Small intestine (tissue), 7 donors: ENCODE measurements at regions not wholly inside any gene's neighbourhood (a gene's known extent, or its start where the extent isn't known, plus 50 kb on each side); places are given as distances from the start of the nearest gene placed in this dataset.
A peak's percentile ranks its signal among the peaks of the same experiment; 100 is the strongest.

ENCODE experiments used
- DNase-seq, 2 donors: peaks; one replicate each; pipeline versions ENCODE4 v3.0.0 to v3.0.0-alpha.2; 2013
- FAIRE-seq: peaks from 2 replicates; lab custom pipeline; 2012; peaks lifted over from hg19 to GRCh38; lab: Jason Lieb, UNC
- H3K27ac ChIP-seq, 3 donors: one replicate each; pipeline ENCODE4 v1.5.1; 2013; ENCODE audit warnings: low read length in 2 of 3, mild to moderate bottlenecking in 2 of 3, control low read depth in 1 of 3, inconsistent platforms in 1 of 3, low read depth in 1 of 3, moderate library complexity in 1 of 3
- H3K27me3 ChIP-seq, 3 donors: one replicate each; pipeline ENCODE4 v1.6.1; 2013; ENCODE audit warnings: low read length in 3 of 3, inconsistent platforms in 1 of 3; ENCODE audit not compliant: control insufficient read depth in 3 of 3, insufficient read depth in 3 of 3
- H3K36me3 ChIP-seq, 3 donors: one replicate each; pipeline ENCODE4 v1.6.1; 2013; ENCODE audit warnings: low read length in 3 of 3, inconsistent platforms in 1 of 3, low read depth in 1 of 3, mild to moderate bottlenecking in 1 of 3, moderate library complexity in 1 of 3; ENCODE audit not compliant: control insufficient read depth in 3 of 3, insufficient read depth in 2 of 3
- H3K4me1 ChIP-seq, 3 donors: one replicate each; pipeline ENCODE4 v1.6.1; 2013; ENCODE audit warnings: low read length in 2 of 3, inconsistent platforms in 1 of 3, low read depth in 1 of 3, mild to moderate bottlenecking in 1 of 3, moderate library complexity in 1 of 3; ENCODE audit not compliant: control insufficient read depth in 3 of 3, insufficient read depth in 2 of 3
- H3K4me3 ChIP-seq, 3 donors: one replicate each; pipeline ENCODE4 v1.5.1; 2013; ENCODE audit warnings: low read length in 3 of 3, control low read depth in 1 of 3, inconsistent platforms in 1 of 3, low read depth in 1 of 3, mild to moderate bottlenecking in 1 of 3, moderate library complexity in 1 of 3
- H3K9me3 ChIP-seq, 2 donors: one replicate each; pipeline ENCODE4 v1.6.1; 2013; ENCODE audit warnings: low read depth in 1 of 2, low read length in 1 of 2; ENCODE audit not compliant: control insufficient read depth in 2 of 2, insufficient read depth in 1 of 2
- WGBS, 3 donors: extraction: QIAGEN DNeasy Blood & Tissue Kit; methylation state at CpG; one replicate each; pipeline ENCODE4 v1.1.7; 2013; 5-methylcytosine and 5-hydroxymethylcytosine counted together
- donor health status: healthy with polysubstance abuse.
- donor health status: control.
- donor health status: control.
- donor health status: Bipolar disorder and iron deficiency.
- donor health status: healthy.

DNA sequence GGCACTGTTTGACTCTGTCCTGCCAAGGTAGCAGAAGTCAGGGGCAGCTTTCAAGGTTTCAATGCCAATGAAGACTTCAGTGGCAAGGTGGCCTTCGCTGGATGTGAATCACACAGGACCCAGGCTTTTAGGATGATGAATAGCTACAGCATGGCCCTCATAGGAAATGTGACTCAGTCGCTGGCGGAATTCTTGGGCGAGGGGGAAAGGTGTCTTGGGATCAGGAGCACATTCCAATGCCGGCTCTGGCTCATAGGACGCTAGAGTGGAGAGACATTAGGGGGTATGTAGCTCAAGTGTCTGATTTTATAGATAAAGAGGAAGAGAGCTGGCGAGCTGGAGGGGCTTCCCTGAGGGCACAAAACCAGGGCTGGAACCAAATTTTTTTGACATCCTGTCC lies 68.6 kb downstream of the SMIM21 start:
- 70 to 89% (median 85%) methylated on average over 7 of the region's 7 CpGs for WGBS, 3 donors
- Histone ChIP-seq H3K4me3 (no peak overlapping the region), H3K27ac (no peak overlapping the region), H3K9me3 (peaks cover 0 to 5% of the 10 kb centered on the region in 2 donors), H3K27me3 (peaks cover 0 to 8% (median 0%) of the 10 kb centered on the region in 3 donors), H3K4me1 (peaks cover 0 to under 1% (median 0%) of the 10 kb centered on the region in 3 donors), H3K36me3 (no peaks in the 10 kb centered on the region)
- DNase-seq (no peak), FAIRE-seq (no peak)

DNA sequence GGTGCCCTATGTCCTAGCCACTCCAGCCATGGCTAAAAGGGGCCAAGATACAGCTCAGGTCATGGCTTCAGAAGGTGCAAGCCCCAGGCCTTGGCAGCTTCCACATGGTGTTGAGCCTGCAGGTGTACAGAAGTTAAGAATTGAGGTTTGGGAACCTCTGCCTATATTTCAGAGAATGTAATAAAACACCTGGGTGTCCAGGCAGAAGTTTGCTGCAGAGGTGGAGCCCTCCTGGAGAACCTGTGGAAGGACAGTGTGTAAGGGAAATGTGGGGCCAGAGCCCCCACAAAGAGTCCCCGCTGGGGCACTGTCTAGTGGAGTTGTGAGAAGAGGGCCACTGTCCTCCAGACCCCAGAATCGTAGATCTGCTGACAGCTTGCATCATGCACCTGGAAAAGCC lies 74.1 kb downstream of the SMIM21 start:
- Histone ChIP-seq H3K27ac (no peak overlapping the region), H3K27me3 (peaks cover 0 to 2% (median 0%) of the 10 kb centered on the region in 3 donors), H3K4me3 (no peak overlapping the region), H3K9me3 (peaks cover 0 to 25% of the 10 kb centered on the region in 2 donors), H3K4me1 (peaks cover 2 to 9% (median 2%) of the 10 kb centered on the region in 3 donors), H3K36me3 (no peaks in the 10 kb centered on the region)
- DNase-seq (no peak), FAIRE-seq (no peak)
- WGBS, 3 donors = 44 to 73% (median 69%) methylated on average over 2 of the region's 2 CpGs

DNA sequence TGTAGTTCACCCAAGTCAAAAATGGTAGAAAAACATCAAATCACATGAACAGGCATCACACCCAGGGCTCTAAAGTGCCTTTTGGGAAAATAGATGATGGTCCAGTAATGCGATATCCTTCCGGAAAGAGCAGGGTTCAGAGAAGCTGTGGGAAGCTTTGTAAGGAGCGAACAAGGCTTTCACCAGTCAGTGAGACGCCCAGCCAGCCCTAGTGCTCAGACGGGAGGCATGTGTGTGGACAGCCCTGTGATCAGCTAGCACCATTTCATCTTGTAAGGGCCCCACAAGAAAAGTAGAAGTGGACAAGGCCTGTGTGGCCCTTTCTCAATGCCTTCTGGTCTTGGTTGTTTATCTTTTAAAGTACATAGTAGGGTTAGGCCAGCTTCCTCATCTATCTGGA lies 76.1 kb downstream of the SMIM21 start:
- DNase-seq (no peak), FAIRE-seq (no peak)
- WGBS, 3 donors = 85 to 96% (median 92%) methylated on average over 5 of the region's 5 CpGs
- Histone ChIP-seq H3K36me3 (no peaks in the 10 kb centered on the region), H3K27me3 (no peaks in the 10 kb centered on the region), H3K27ac (no peak overlapping the region), H3K4me3 (no peak overlapping the region), H3K9me3 (peaks cover 0 to 25% of the 10 kb centered on the region in 2 donors), H3K4me1 (peaks cover 2 to 9% (median 2%) of the 10 kb centered on the region in 3 donors)

DNA sequence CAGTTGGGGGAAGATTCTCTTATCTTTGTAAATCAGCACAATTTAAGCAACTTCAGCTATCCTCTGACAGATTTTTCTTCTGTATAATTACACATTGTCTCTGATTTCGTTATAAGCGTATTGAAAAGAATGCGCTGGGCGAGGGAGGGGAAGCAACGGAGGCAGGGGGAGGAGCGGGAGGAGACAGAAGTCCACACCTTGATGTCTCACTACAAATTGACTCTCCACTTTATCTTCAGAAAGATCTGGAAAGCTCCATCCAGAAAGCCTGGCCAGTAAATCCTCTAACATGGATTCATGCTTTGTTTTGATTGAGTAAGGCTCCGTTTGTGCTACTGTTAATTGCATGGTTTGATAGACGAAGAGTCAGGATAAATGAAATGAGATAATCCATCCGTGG lies 76.6 kb downstream of the SMIM21 start:
- FAIRE-seq = no peak
- Histone ChIP-seq H3K36me3 (no peaks in the 10 kb centered on the region), H3K27me3 (no peaks in the 10 kb centered on the region), H3K27ac (no peak overlapping the region), H3K4me1 (peaks cover 2 to 9% (median 2%) of the 10 kb centered on the region in 3 donors), H3K4me3 (no peak overlapping the region), H3K9me3 (peaks cover 0 to 25% of the 10 kb centered on the region in 2 donors)
- peak in 1 of 2 donors; percentile 9 for DNase-seq
- WGBS, 3 donors = 24 to 63% (median 39%) methylated on average over 9 of the region's 9 CpGs

DNA sequence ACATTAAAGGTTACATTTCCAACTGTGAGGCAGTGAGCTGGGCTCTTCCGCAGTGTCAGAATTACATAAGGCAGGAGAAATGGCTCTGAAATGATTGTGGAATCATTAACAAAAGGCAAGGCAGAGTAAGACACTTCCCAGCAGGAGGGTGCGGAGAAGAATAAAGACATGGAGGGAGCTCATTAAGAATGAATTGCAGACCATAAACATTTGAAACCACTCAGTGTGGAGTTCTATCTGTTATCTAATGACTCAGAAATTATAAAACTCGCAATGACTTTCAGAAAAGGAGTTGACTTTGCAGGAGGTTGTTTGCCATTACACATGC lies 77.0 kb downstream of the SMIM21 start:
- Histone ChIP-seq H3K27me3 (no peaks in the 10 kb centered on the region), H3K36me3 (no peaks in the 10 kb centered on the region), H3K4me1 (peaks cover 2 to 9% (median 2%) of the 10 kb centered on the region in 3 donors), H3K27ac (no peak overlapping the region), H3K9me3 (peaks cover 0 to 25% of the 10 kb centered on the region in 2 donors), H3K4me3 (no peak overlapping the region)
- DNase-seq = peak; percentile 76 to 78
- no peak for FAIRE-seq
- 15 to 52% (median 32%) methylated on average over 3 of the region's 3 CpGs for WGBS, 3 donors

DNA sequence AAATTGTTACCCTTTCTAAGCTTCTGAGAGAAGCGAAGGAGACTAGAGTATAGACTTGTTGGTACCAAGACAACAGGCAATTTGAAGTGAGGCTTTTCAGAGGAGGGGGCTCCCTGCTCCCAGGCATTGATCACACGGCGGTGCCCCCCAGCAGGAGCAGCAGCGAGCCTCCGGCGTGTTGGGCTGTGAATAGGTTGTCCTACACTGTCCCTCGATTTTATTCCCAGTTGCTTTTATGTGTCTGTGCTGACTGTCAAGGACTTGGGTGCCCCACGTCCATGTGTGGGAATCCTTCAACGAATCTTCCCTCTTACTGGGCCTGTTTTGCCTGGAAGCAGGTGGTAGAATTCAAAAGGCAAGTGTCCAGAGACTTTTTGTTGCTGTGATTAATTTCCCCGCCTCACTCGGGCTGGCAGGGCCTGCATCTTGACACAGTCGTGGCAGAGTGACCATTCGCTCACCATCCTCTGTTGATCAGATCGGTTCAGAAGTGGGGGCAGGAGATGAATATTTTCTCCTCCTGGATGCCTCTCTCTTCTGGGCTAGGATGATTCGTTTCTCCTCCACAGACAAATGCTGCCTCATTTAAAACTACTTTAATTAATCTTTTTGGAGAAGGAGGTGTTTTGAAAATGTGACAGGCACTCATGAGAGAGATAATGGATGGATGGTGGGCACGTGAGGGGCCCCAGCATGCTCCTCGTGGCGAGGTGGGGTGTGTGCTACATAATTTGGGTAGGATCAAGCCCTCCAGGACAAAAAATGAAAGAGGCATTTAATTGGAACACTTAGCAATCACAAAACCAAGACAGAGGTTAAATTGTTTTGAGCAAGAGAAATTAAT lies 77.6 kb downstream of the SMIM21 start:
- no peaks in the 10 kb centered on the region for H3K36me3 ChIP-seq
- H3K4me1 ChIP-seq = peaks cover 2 to 9% (median 2%) of the 10 kb centered on the region in 3 donors
- H3K27ac ChIP-seq = no peak overlapping the region
- peaks cover 0 to 25% of the 10 kb centered on the region in 2 donors for H3K9me3 ChIP-seq
- no peak overlapping the region for H3K4me3 ChIP-seq
- 57 to 70% (median 61%) methylated on average over 18 of the region's 18 CpGs for WGBS, 3 donors
- DNase-seq (no peak), FAIRE-seq (no peak)
- no peaks in the 10 kb centered on the region for H3K27me3 ChIP-seq

DNA sequence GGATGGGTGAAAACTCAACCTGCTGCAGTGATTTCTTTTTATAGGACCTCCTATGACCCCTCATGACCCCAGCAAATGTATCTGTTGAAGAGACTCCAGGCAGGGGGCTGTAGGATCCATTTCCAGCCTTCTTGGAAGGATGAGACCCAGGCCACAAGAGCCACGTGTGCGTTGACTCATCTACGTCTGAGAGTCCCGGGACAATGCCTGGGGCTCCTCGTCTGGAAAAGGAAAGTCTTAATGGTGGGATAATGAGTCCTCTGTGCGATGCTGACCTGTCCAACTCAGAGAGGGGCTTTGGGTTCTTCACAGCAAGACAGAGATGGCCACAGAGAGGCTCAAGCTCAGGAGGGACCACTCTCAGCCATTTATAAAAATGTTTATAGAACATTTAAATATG lies 80.8 kb downstream of the SMIM21 start:
- FAIRE-seq (no peak), DNase-seq (no peak)
- peaks cover 0 to 3% of the 10 kb centered on the region in 2 donors for H3K9me3 ChIP-seq
- no peaks in the 10 kb centered on the region for H3K36me3 ChIP-seq
- no peak overlapping the region for H3K27ac ChIP-seq
- WGBS, 3 donors = 87 to 93% (median 90%) methylated on average over 6 of the region's 6 CpGs
- peaks cover 2 to 9% (median 2%) of the 10 kb centered on the region in 3 donors for H3K4me1 ChIP-seq
- H3K4me3 ChIP-seq = no peak overlapping the region
- no peaks in the 10 kb centered on the region for H3K27me3 ChIP-seq

DNA sequence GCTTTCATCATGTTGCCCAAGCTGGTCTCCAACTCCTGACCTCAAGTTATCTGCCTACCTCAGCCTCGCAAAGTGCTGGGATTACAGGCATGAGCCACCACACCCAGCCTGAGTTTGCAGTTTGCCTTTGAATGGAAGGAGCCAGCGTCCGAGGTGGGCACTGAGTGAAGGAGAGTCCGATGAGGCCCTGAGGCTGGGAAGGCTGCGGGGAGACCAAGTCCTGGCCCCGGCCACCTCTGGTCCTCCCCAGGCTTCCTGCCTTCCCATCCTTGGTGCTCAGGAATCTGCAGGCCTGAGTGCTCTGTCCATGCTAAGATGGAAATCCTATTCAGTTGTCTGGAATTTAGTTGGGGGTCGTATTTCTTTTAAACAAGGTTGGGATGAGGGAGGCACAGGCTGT lies 82.9 kb downstream of the SMIM21 start:
- Histone ChIP-seq H3K27me3 (no peaks in the 10 kb centered on the region), H3K4me3 (no peak overlapping the region), H3K36me3 (no peaks in the 10 kb centered on the region), H3K27ac (no peak overlapping the region), H3K4me1 (no peaks in the 10 kb centered on the region), H3K9me3 (no peaks in the 10 kb centered on the region)
- FAIRE-seq (no peak), DNase-seq (no peak)
- WGBS, 3 donors = 76 to 88% (median 76%) methylated on average over 7 of the region's 7 CpGs
